Panc1 (cell line): ENCODE measurements at regions not wholly inside any gene's neighbourhood (a gene's known extent, or its start where the extent isn't known, plus 50 kb on each side); places are given as distances from the start of the nearest gene placed in this dataset.

Experiments used
- ATAC-seq: fragments of 200-7000 bp; cut with Tn5 transposase; 2 replicates; pipeline ENCODE4 v1.9.1; 2020; ENCODE audit warnings: mild to moderate bottlenecking, moderate library complexity
- BruUV-seq: library from RNA; stranded (reverse); fragments of 400-500 nt; replicated peaks from 2 replicates; lab custom pipeline; 2021; lab: Mats Ljungman, UMichigan
- CTCF ChIA-PET: fragments of 300-600 bp; sonication (Branson Sonifier 250); formaldehyde crosslinking; loops from one replicate; lab custom pipeline; 2022; ENCODE audit warnings: antibody characterized with exemption; lab: Charles Lee
- POLR2A ChIA-PET: fragments of 300-600 bp; sonication (Branson Sonifier 250); formaldehyde crosslinking; loops from one replicate; lab custom pipeline; 2022; ENCODE audit warnings: antibody characterized with exemption; lab: Charles Lee
- DNase-seq: peaks from one replicate; pipeline ENCODE4 v3.0.0-alpha.2; 2010; ENCODE audit warnings: low read depth, low spot score
- H3K27ac ChIP-seq: 2 replicates; pipeline ENCODE4 v1.5.1; 2011; ENCODE audit warnings: mild to moderate bottlenecking, low read length, inconsistent platforms
- H3K27me3 ChIP-seq: fragments of 200-500 bp; sonication (Bioruptor generic); 2 replicates; pipeline ENCODE4 v1.6.0; 2014; ENCODE audit warnings: low read length, inconsistent platforms; ENCODE audit not compliant: control insufficient read depth, insufficient read depth
- H3K36me3 ChIP-seq: fragments of 200-500 bp; sonication (Bioruptor generic); 2 replicates; pipeline ENCODE4 v1.5.1; 2014; ENCODE audit warnings: inconsistent platforms, mild to moderate bottlenecking, low read length, moderate library complexity; ENCODE audit not compliant: control insufficient read depth, insufficient read depth
- H3K4me1 ChIP-seq: 2 replicates; pipeline ENCODE4 v1.5.1; 2011; ENCODE audit warnings: inconsistent platforms, mild to moderate bottlenecking, low read length, moderate library complexity; ENCODE audit not compliant: control insufficient read depth, insufficient read depth
- H3K4me3 ChIP-seq, 2 experiments: 2 replicates each; pipeline ENCODE4 v1.5.1; 2011 to 2012; ENCODE audit warnings: low read depth in 2 of 2, low read length in 2 of 2, mild to moderate bottlenecking in 2 of 2, inconsistent platforms in 1 of 2, moderate library complexity in 1 of 2
- H3K9me3 ChIP-seq: fragments of 200-500 bp; sonication (Bioruptor generic); 2 replicates; pipeline ENCODE4 v1.5.1; 2014; ENCODE audit warnings: low read depth, mild to moderate bottlenecking, inconsistent platforms, low read length, moderate library complexity; ENCODE audit not compliant: control insufficient read depth, insufficient read depth
- CTCF ChIP-seq: fragments of 450-650 bp; IDR thresholded peaks from 2 replicates; pipeline ENCODE4 v1.5.1; 2017; ENCODE audit warnings: mild to moderate bottlenecking
- POLR2AphosphoS5 ChIP-seq: IDR thresholded peaks from 2 replicates; pipeline ENCODE4 v1.6.1; 2012; ENCODE audit warnings: mild to moderate bottlenecking, low read depth, low read length, moderate library complexity
- REST ChIP-seq, 2 experiments: IDR thresholded peaks; 2 replicates each; pipeline ENCODE4 v1.6.1; 2011 to 2012; ENCODE audit warnings: low read depth in 2 of 2, control low read depth in 1 of 2, low read length in 1 of 2, mild to moderate bottlenecking in 1 of 2, moderate library complexity in 1 of 2; ENCODE audit not compliant: insufficient read depth in 1 of 2
- SIN3A ChIP-seq: IDR thresholded peaks from 2 replicates; pipeline ENCODE4 v1.6.1; 2012; ENCODE audit warnings: low read depth, mild to moderate bottlenecking, low read length, moderate library complexity, borderline replicate concordance; ENCODE audit not compliant: insufficient read depth
- TCF7L2 ChIP-seq: IDR thresholded peaks from 2 replicates; pipeline ENCODE4 v1.6.1; 2011; ENCODE audit warnings: mild to moderate bottlenecking, low read depth, low read length, inconsistent platforms
- in situ Hi-C: cut with HindIII; loops from 2 replicates; pipeline ENCODE4 v1.10.0; 2016; ENCODE audit warnings: low sequenced_read_pairs, low pct_unique_long_range_greater_than_20kb
- intact Hi-C: fragments of 100-400 bp; cut with micrococcal nuclease; formaldehyde crosslinking; loops from one replicate; pipeline ENCODE4 v1.10.0; 2022; ENCODE audit not compliant: unreplicated experiment

- Histone ChIP-seq H3K9me3 (no peaks in the 10 kb centered on the region), H3K4me3 (no peak overlapping the region), H3K4me1 (no peaks in the 10 kb centered on the region), H3K27ac (no peak overlapping the region), H3K27me3 (no peaks in the 10 kb centered on the region), H3K36me3 (no peaks in the 10 kb centered on the region)
- intact Hi-C loops: no loop called here
- in situ Hi-C loops: no loop called here
- no peak for TF ChIP-seq REST (IDR thresholded peaks at IDR 0.05; ENCODE audit: insufficient read depth in 1 of 2, low read depth in 2 of 2, low read length in 1 of 2)
- TF ChIP-seq SIN3A: no peak
- TF ChIP-seq POLR2AphosphoS5: no peak
- no peak for TF ChIP-seq CTCF
- ChIA-PET CTCF (no interaction called here), POLR2A (no interaction called here)
- DNase-seq: no peak
- ATAC-seq: no peak
- BruUV-seq: no TSS peak
These were observed 1133.5 kb downstream of the FAT4 start for GRCh38 chr4:126448086-126448845.

- intact Hi-C loops: no loop called here
- POLR2A ChIA-PET: interaction anchor here (0.7 kb wide), 1 partner anchor 137 kb away, joined by 3 read pairs; no protein-coding TSS in a partner anchor
- ATAC-seq: no peak
These were observed 1136.6 kb downstream of the FAT4 start for GRCh38 chr4:126451237-126451873.

More at GRCh38 chr4:126451237-126451873, 1136.6 kb downstream of the FAT4 start:
- CTCF ChIA-PET: no interaction called here
- H3K27me3 ChIP-seq: no peaks in the 10 kb centered on the region
- H3K4me1 ChIP-seq: no peaks in the 10 kb centered on the region
- H3K9me3 ChIP-seq: no peaks in the 10 kb centered on the region
- no peak overlapping the region for H3K27ac ChIP-seq
- no peak for DNase-seq
- no peaks in the 10 kb centered on the region for H3K36me3 ChIP-seq
- in situ Hi-C loops: no loop called here
- no peak overlapping the region for H3K4me3 ChIP-seq
- TF ChIP-seq POLR2AphosphoS5 (no peak), REST (IDR thresholded peaks at IDR 0.05; ENCODE audit: insufficient read depth in 1 of 2, low read depth in 2 of 2, low read length in 1 of 2) (no peak), SIN3A (no peak), CTCF (no peak), TCF7L2 (no peak)
- no TSS peak for BruUV-seq
